CD4-positive, alpha-beta T cell treated with Interleukin-6 at 100 ng/mL for 8 hours (primary cell): ENCODE measurements at regions not wholly inside any gene's neighbourhood (a gene's known extent, or its start where the extent isn't known, plus 50 kb on each side); places are given as distances from the start of the nearest gene placed in this dataset.

Experiments
- DNase-seq: peaks from one replicate; pipeline ENCODE4 v3.0.0-alpha.2; 2020; ENCODE audit warnings: mixed read lengths, low spot score

- DNase-seq = no peak
Observed at GRCh38 chr14:25140411-25140810, 90.5 kb upstream of the STXBP6 start.

GRCh38 chr14:25136811-25137210 is 86.9 kb upstream of the STXBP6 start:
- DNase-seq = no peak

GRCh38 chr14:25134184-25134583 is 84.2 kb upstream of the STXBP6 start:
- DNase-seq = no peak

- DNase-seq = peak; percentile 30
Observed at GRCh38 chr14:25132732-25133422, 82.9 kb upstream of the STXBP6 start.

GRCh38 chr14:25132094-25132493 is 82.1 kb upstream of the STXBP6 start:
- DNase-seq = no peak

- DNase-seq = no peak
Observed at GRCh38 chr14:25122843-25123242, 72.9 kb upstream of the STXBP6 start.

GRCh38 chr14:25122211-25122610 is 72.3 kb upstream of the STXBP6 start:
- no peak for DNase-seq

GRCh38 chr14:25121337-25122129 is 71.6 kb upstream of the STXBP6 start:
- no peak for DNase-seq

GRCh38 chr14:25120261-25120660 is 70.3 kb upstream of the STXBP6 start:
- DNase-seq = no peak

GRCh38 chr14:25118671-25119070 is 68.7 kb upstream of the STXBP6 start:
- no peak for DNase-seq

GRCh38 chr14:25117342-25117741 is 67.4 kb upstream of the STXBP6 start:
- DNase-seq = no peak

- DNase-seq = no peak
Observed at GRCh38 chr14:25116607-25117006, 66.7 kb upstream of the STXBP6 start.

- no peak for DNase-seq
Observed at GRCh38 chr14:25113394-25113793, 63.4 kb upstream of the STXBP6 start.

GRCh38 chr14:25111061-25111601 is 61.2 kb upstream of the STXBP6 start:
- no peak for DNase-seq

- DNase-seq = no peak
Observed at GRCh38 chr14:25110106-25110505, 60.2 kb upstream of the STXBP6 start.

GRCh38 chr14:25108959-25109358 is 59.0 kb upstream of the STXBP6 start:
- no peak for DNase-seq

- DNase-seq = no peak
Observed at GRCh38 chr14:25108291-25108690, 58.3 kb upstream of the STXBP6 start.

- DNase-seq = no peak
Observed at GRCh38 chr14:25103820-25104219, 53.9 kb upstream of the STXBP6 start.

GRCh38 chr14:25103271-25103670 is 53.3 kb upstream of the STXBP6 start:
- no peak for DNase-seq

- no peak for DNase-seq
Observed at GRCh38 chr14:25102788-25103187, 52.8 kb upstream of the STXBP6 start.

- no peak for DNase-seq
Observed at GRCh38 chr14:25101276-25101675, 51.3 kb upstream of the STXBP6 start.
